Fibroblast of pulmonary artery (primary cell): ENCODE measurements at regions not wholly inside any gene's neighbourhood (a gene's known extent, or its start where the extent isn't known, plus 50 kb on each side); places are given as distances from the start of the nearest gene placed in this dataset.

Source experiments
- DNase-seq: peaks from one replicate; pipeline ENCODE4 v3.0.0-alpha.2; 2010; ENCODE audit warnings: low read depth
- H3K4me3 ChIP-seq: replicated peaks from 2 replicates; pipeline ENCODE4 v1.5.1; 2011; ENCODE audit warnings: low read depth, mild to moderate bottlenecking, control low read depth, low read length, moderate library complexity
- TF ChIP-seq, protein P1 (sequence below): IDR thresholded peaks from 2 replicates; pipeline ENCODE4 v1.5.1; 2011; ENCODE audit warnings: mild to moderate bottlenecking, control low read depth, low read length, inconsistent platforms; ENCODE audit errors: missing control alignments

DNA sequence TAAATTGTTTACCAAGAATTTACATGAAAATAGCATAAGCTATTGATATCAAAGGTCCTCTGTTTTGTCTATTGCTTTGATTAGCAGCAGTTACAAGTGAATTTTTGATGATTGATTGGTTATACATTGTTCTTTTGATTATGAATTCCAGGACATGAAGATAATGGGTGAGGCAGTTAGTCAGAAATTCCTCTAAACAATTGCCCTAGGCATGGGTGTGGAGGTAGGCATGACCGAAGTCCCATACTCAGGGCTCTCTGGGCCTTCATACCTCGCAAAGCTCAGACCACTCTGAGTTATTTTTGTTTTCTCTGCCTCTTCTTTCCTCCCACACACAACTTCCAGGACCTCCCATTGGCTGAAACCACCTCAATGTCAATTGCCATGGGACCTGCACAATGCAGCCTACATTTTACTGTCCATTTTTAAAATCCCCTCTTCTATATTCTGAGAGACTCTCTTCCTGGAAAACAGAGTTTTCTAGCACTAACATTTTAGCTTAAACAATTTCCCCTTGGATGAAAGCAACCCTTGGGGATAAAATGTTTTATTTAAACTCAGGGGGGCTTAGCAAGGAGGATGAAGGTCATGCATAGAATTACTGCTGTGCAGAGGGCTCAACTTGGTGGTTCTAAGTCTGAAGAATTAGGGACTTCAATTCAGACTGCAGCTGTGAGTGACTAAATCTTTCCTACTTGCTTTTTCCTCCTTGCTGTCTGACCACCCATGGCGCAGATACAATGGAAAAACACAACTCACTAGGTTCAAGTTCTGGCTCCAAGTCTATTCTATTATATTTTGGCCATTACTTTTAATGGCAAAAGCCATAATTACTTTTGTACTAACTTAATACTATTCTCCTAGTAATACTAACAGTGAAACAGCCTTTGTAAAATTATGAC lies 594.8 kb downstream of the NTRK3 start:
- no peak overlapping the region for H3K4me3 ChIP-seq
- TF ChIP-seq, protein P1, sequence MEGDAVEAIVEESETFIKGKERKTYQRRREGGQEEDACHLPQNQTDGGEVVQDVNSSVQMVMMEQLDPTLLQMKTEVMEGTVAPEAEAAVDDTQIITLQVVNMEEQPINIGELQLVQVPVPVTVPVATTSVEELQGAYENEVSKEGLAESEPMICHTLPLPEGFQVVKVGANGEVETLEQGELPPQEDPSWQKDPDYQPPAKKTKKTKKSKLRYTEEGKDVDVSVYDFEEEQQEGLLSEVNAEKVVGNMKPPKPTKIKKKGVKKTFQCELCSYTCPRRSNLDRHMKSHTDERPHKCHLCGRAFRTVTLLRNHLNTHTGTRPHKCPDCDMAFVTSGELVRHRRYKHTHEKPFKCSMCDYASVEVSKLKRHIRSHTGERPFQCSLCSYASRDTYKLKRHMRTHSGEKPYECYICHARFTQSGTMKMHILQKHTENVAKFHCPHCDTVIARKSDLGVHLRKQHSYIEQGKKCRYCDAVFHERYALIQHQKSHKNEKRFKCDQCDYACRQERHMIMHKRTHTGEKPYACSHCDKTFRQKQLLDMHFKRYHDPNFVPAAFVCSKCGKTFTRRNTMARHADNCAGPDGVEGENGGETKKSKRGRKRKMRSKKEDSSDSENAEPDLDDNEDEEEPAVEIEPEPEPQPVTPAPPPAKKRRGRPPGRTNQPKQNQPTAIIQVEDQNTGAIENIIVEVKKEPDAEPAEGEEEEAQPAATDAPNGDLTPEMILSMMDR: no peak
- no peak for DNase-seq

DNA sequence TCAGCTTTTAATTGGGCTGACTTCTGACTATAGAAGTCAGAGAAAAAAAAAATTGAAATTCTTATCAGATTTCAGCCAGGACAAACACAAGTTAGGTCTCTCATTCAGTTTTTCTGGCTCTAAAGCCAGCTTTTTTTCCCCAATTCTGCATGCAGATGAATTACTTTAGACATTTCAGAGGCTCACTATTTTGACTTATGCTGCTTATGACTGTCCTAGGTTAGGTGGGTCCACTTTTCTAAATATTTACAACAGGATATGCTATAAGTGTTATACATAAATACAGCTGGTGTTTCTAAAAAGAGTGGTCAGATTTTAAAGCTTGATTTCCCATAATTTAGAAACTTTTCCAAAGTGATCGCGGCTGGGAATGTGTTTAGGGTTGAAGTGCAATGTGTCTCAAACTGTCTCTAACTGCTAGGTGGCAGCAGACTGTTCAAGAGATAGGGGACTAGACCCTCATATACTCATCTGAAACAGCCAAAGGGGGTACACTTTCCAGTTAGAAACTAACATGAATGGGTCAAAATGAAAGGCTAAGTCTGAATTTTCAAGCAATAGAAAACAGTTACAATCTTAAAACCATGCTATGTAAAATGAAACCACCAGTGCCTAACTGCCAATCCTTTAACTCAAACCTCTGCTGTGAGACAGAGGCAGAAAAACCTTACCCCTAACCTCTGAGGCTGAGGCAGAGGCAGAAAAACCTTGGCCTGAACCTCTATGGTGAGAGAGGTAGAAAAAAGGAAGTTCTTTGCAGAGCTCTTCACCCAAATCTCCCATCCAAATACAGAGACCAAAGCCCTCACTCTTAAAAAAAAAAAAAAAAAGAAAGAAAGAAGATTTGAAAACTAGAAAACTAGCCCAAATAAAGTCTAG lies 596.0 kb downstream of the NTRK3 start:
- TF ChIP-seq, protein P1: no peak
- DNase-seq: no peak
- H3K4me3 ChIP-seq: no peak overlapping the region

DNA sequence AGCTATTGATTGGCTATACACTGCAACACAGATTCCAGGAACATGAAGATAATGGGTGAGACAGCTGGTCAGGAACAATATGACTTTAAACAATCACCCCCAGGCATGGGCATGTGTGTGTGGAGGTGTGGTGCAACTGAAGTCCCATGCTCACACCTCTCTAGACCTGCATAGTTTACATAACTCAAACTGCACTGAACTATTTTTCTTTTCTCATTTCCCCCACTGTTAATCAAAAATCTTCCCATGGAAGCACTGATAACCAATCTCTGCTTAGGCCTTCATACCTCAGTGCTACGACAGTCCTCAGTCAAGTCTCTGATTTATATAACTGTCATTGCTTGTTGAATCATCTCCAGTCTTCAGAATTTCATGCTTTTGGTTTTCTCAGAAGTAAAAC lies 600.2 kb downstream of the NTRK3 start:
- no peak overlapping the region for H3K4me3 ChIP-seq
- TF ChIP-seq, protein P1: no peak
- no peak for DNase-seq

DNA sequence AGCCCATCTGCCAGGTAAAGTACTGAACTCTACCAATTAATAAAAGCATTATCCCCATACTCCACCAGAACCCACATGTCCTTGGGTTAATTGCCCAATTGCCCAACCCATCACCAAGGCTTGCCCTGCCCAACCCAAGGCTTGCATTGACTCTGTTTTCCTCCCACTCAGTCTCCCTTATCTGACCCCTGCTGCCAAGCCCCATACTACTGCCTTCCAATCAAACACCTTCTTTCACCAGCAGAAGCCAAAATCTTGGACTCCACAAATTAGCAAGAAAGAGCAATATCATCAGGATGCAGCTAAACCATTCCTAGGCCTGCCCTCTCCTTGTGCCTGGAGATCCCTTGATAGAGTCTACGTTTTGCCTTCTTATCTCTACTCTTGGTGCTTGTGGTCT lies 602.9 kb downstream of the NTRK3 start:
- no peak for DNase-seq

DNA sequence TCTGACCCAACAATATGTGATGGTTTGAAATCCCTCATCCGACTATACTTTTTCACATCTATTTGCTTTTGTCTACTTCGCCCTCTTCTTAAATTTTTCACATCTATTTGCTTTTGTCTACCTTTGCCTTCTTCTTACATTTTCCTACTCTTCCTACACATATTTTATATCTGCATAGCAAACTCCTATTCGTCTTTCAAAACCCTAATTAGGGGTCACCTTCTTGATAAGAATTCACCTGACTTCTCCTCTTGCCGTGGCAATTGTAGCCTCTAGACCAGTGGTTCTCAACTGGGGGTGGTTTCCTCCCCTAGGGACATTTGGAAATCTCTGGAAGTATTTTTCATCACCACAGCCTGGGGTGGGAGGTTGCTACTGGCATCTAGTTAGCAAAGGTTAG lies 607.4 kb downstream of the NTRK3 start:
- no peak for DNase-seq
- no peak overlapping the region for H3K4me3 ChIP-seq
- TF ChIP-seq, protein P1: no peak

More for the DNA sequence above, 602.9 kb downstream of the NTRK3 start:
- no peak overlapping the region for H3K4me3 ChIP-seq
- TF ChIP-seq, protein P1: no peak

DNA sequence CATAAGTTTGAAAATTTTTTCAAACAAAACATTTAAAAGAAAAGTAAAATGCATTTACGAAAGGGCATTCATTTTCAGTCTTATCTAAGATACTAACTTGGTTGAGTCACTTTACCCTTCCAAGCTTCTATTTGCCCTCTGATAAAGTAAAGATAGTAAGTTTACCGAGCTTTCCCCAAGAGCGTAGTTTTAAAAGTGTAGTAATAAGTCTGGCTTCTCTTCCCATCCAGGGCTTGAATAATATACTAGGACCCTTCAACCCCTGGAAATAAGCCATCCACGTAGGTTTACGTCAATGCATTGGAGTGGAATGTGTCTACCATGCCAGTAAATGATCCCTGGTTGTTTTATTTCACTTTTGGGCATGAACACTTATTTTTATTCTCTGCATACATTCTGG lies 608.3 kb downstream of the NTRK3 start:
- peak; percentile 85 for DNase-seq
- TF ChIP-seq, protein P1: no peak
- H3K4me3 ChIP-seq: no peak overlapping the region
